ENCODE measurements at regions not wholly inside any gene's neighbourhood (a gene's known extent, or its start where the extent isn't known, plus 50 kb on each side); places are given as distances from the start of the nearest gene placed in this dataset.

- TF ChIP-seq, protein P1, sequence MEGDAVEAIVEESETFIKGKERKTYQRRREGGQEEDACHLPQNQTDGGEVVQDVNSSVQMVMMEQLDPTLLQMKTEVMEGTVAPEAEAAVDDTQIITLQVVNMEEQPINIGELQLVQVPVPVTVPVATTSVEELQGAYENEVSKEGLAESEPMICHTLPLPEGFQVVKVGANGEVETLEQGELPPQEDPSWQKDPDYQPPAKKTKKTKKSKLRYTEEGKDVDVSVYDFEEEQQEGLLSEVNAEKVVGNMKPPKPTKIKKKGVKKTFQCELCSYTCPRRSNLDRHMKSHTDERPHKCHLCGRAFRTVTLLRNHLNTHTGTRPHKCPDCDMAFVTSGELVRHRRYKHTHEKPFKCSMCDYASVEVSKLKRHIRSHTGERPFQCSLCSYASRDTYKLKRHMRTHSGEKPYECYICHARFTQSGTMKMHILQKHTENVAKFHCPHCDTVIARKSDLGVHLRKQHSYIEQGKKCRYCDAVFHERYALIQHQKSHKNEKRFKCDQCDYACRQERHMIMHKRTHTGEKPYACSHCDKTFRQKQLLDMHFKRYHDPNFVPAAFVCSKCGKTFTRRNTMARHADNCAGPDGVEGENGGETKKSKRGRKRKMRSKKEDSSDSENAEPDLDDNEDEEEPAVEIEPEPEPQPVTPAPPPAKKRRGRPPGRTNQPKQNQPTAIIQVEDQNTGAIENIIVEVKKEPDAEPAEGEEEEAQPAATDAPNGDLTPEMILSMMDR (IDR thresholded peaks at IDR 0.05 in 4 of 5, conservative IDR thresholded peaks at IDR 0.05 in 1 of 5): no peak
- no peak for TF ChIP-seq POLR2A (IDR thresholded peaks at IDR 0.05)
Measured at GRCh38 chr20:7327810-7328209, 560.3 kb downstream of the BMP2 start.
